HCT116 (cell line): ENCODE measurements at regions not wholly inside any gene's neighbourhood (a gene's known extent, or its start where the extent isn't known, plus 50 kb on each side); places are given as distances from the start of the nearest gene placed in this dataset.

Experiments used
- ATAC-seq: fragments of 200-7000 bp; cut with Tn5 transposase; 2 replicates; pipeline ENCODE4 v1.9.1; 2020; ENCODE audit warnings: mild to moderate bottlenecking, moderate library complexity
- BruUV-seq: library from RNA; stranded (reverse); fragments of 400-500 nt; replicated peaks from 2 replicates; lab custom pipeline; 2021; lab: Mats Ljungman, UMichigan
- CTCF ChIA-PET: fragments of 300-600 bp; sonication (Branson Sonifier 250); formaldehyde crosslinking; loops from one replicate; lab custom pipeline; 2021; ENCODE audit warnings: antibody characterized with exemption; lab: Charles Lee
- POLR2A ChIA-PET: fragments of 300-600, 350-600 bp; sonication (Branson Sonifier 250); formaldehyde crosslinking; loops from one replicate; lab custom pipeline; 2021; ENCODE audit warnings: antibody characterized with exemption; lab: Charles Lee
- RAD21 ChIA-PET, 2 experiments: fragments of 300-600 bp; sonication (Branson Sonifier 250); formaldehyde crosslinking; loops; one replicate each; lab custom pipeline; 2023; ENCODE audit warnings: low total read pairs in 2 of 2; ENCODE audit not compliant: uncharacterized antibody in 2 of 2, unreplicated experiment in 2 of 2, low non-redundant PET in 1 of 2; lab: Charles Lee
- DNase-seq: peaks from one replicate; pipeline ENCODE4 v3.0.0-alpha.2; 2010; ENCODE audit warnings: low read depth, low spot score
- H2AFZ ChIP-seq: fragments of 200-600 bp; shearing (Covaris generic), sonication (generic); 2 replicates; pipeline ENCODE4 v1.6.1; 2017; ENCODE audit warnings: low read depth, mixed run types, mixed read lengths, antibody characterized with exemption, low read length; ENCODE audit not compliant: poor library complexity, severe bottlenecking
- H3K27ac ChIP-seq: 2 replicates; pipeline ENCODE4 v1.5.1; 2012; ENCODE audit warnings: low read depth, low read length
- H3K27me3 ChIP-seq: fragments of 200-600 bp; sonication (generic); 2 replicates; pipeline ENCODE4 v1.6.1; 2016; ENCODE audit warnings: mixed run types, low read length, mixed read lengths; ENCODE audit not compliant: insufficient read depth
- H3K36me3 ChIP-seq, 2 experiments: fragments of 200-500 bp in 1 of 2; fragments of 200-600 bp in 1 of 2; sonication (Bioruptor generic) in 1 of 2; sonication (generic) in 1 of 2; 2 replicates each; pipeline versions ENCODE4 v1.5.1 to v1.6.1; 2014 to 2016; ENCODE audit warnings: low read length in 2 of 2, inconsistent platforms in 1 of 2, mixed read lengths in 1 of 2, mixed run types in 1 of 2; ENCODE audit not compliant: insufficient read depth in 2 of 2, control insufficient read depth in 1 of 2
- H3K4me1 ChIP-seq, 2 experiments: fragments of 200-600 bp in 1 of 2; sonication (generic) in 1 of 2; 2 replicates each; pipeline versions ENCODE4 v1.5.1 to v1.6.1; 2012 to 2017; ENCODE audit warnings: low read length in 2 of 2, inconsistent platforms in 1 of 2, mild to moderate bottlenecking in 1 of 2, mixed read lengths in 1 of 2, mixed run types in 1 of 2, moderate library complexity in 1 of 2; ENCODE audit not compliant: insufficient read depth in 2 of 2, control insufficient read depth in 1 of 2
- H3K4me2 ChIP-seq: fragments of 200-600 bp; sonication (generic); 2 replicates; pipeline ENCODE4 v1.6.1; 2017; ENCODE audit warnings: mixed run types, low read length, mixed read lengths
- H3K4me3 ChIP-seq, 2 experiments: fragments of 200-600 bp in 1 of 2; sonication (generic) in 1 of 2; replicated peaks in 1 of 2; 2 replicates each; pipeline ENCODE4 v1.5.1; 2011 to 2016; ENCODE audit warnings: low read length in 2 of 2, control low read depth in 1 of 2, low read depth in 1 of 2, mild to moderate bottlenecking in 1 of 2, mixed read lengths in 1 of 2, mixed run types in 1 of 2
- H3K79me2 ChIP-seq: fragments of 200-600 bp; sonication (generic); 2 replicates; pipeline ENCODE4 v1.6.1; 2017; ENCODE audit warnings: mild to moderate bottlenecking, mixed run types, low read length, moderate library complexity, mixed read lengths; ENCODE audit not compliant: insufficient read depth
- H3K9ac ChIP-seq: fragments of 200-600 bp; sonication (generic); 2 replicates; pipeline ENCODE4 v1.6.1; 2016; ENCODE audit warnings: low read length, mixed read lengths
- H3K9me2 ChIP-seq: fragments of 200-600 bp; sonication (generic), shearing (Covaris generic); 2 replicates; pipeline ENCODE4 v1.6.1; 2017; ENCODE audit warnings: mixed run types, mild to moderate bottlenecking, moderate library complexity; ENCODE audit not compliant: insufficient read depth
- H3K9me3 ChIP-seq, 2 experiments: fragments of 200-500 bp in 1 of 2; fragments of 200-600 bp in 1 of 2; sonication (Bioruptor generic) in 1 of 2; sonication (generic) in 1 of 2; 2 replicates each; pipeline ENCODE4 v1.6.1; 2014 to 2017; ENCODE audit warnings: low read length in 2 of 2, mixed read lengths in 2 of 2, inconsistent platforms in 1 of 2, low read depth in 1 of 2, mild to moderate bottlenecking in 1 of 2, mixed run types in 1 of 2, moderate library complexity in 1 of 2; ENCODE audit not compliant: control insufficient read depth in 1 of 2, insufficient read depth in 1 of 2
- H4K20me1 ChIP-seq: fragments of 200-600 bp; sonication (generic), shearing (Covaris generic); 2 replicates; pipeline ENCODE4 v1.6.1; 2017; ENCODE audit warnings: mixed run types, mild to moderate bottlenecking, moderate library complexity; ENCODE audit not compliant: insufficient read depth
- CEBPB ChIP-seq: IDR thresholded peaks from 2 replicates; pipeline ENCODE4 v1.6.1; 2012; ENCODE audit warnings: low read depth
- EGR1 ChIP-seq: IDR thresholded peaks from 2 replicates; pipeline ENCODE4 v1.6.1; 2012; ENCODE audit warnings: low read depth
- ELF1 ChIP-seq: IDR thresholded peaks from 2 replicates; pipeline ENCODE4 v1.6.1; 2012; ENCODE audit warnings: low read depth, borderline replicate concordance
- EZH2 ChIP-seq: fragments of 200-600 bp; sonication (generic); IDR thresholded peaks from 2 replicates; pipeline ENCODE4 v1.6.1; 2017; ENCODE audit warnings: antibody characterized with exemption, mixed run types
- EZH2phosphoT487 ChIP-seq: fragments of 200-600 bp; IDR thresholded peaks from 2 replicates; pipeline ENCODE4 v1.6.1; 2018; ENCODE audit warnings: antibody characterized with exemption, borderline replicate concordance
- FOSL1 ChIP-seq: IDR thresholded peaks from 2 replicates; pipeline ENCODE4 v1.6.1; 2012; ENCODE audit warnings: low read depth
- JUND ChIP-seq: IDR thresholded peaks from 2 replicates; pipeline ENCODE4 v1.6.1; 2012
- POLR2AphosphoS5 ChIP-seq: IDR thresholded peaks from 2 replicates; pipeline ENCODE4 v1.6.1; 2011; ENCODE audit warnings: mild to moderate bottlenecking, low read depth, low read length, moderate library complexity
- RAD21 ChIP-seq: IDR thresholded peaks from 2 replicates; pipeline ENCODE4 v1.6.1; 2012; ENCODE audit warnings: low read depth, mild to moderate bottlenecking
- REST ChIP-seq: IDR thresholded peaks from 2 replicates; pipeline ENCODE4 v1.6.1; 2012; ENCODE audit warnings: low read depth
- SIN3A ChIP-seq: IDR thresholded peaks from 2 replicates; pipeline ENCODE4 v1.6.1; 2012; ENCODE audit warnings: low read depth
- SP1 ChIP-seq: IDR thresholded peaks from 2 replicates; pipeline ENCODE4 v1.6.1; 2012; ENCODE audit warnings: low read depth
- SRF ChIP-seq: IDR thresholded peaks from 2 replicates; pipeline ENCODE4 v1.6.1; 2012; ENCODE audit warnings: low read depth
- TCF7L2 ChIP-seq: IDR thresholded peaks from 2 replicates; pipeline ENCODE4 v1.7.0; 2011; ENCODE audit warnings: borderline replicate concordance, inconsistent platforms; ENCODE audit not compliant: insufficient read depth, insufficient read length; ENCODE audit errors: extremely low read depth
- YY1 ChIP-seq: IDR thresholded peaks from 2 replicates; pipeline ENCODE4 v1.6.1; 2011; ENCODE audit warnings: low read length, low read depth, moderate library complexity, mild to moderate bottlenecking; ENCODE audit not compliant: insufficient replicate concordance; ENCODE audit errors: extremely low read depth
- ZFX ChIP-seq: fragments of 450-650 bp; IDR thresholded peaks from 2 replicates; pipeline ENCODE4 v1.6.1; 2017
- ZNF274 ChIP-seq: fragments of 200-500 bp; sonication (Bioruptor generic); IDR thresholded peaks from 2 replicates; pipeline ENCODE4 v1.6.1; 2014; ENCODE audit warnings: mild to moderate bottlenecking, low read depth, low read length, inconsistent platforms
- intact Hi-C: fragments of 100-400 bp; cut with micrococcal nuclease; formaldehyde crosslinking; loops from 2 replicates; pipeline ENCODE4 v1.10.0; 2022
- TF ChIP-seq, protein P1 (sequence below): IDR thresholded peaks from 2 replicates; pipeline ENCODE4 v1.6.1; 2012
- TF ChIP-seq, protein P2 (sequence below): IDR thresholded peaks from 2 replicates; pipeline ENCODE4 v1.6.1; 2011; ENCODE audit warnings: mild to moderate bottlenecking, low read length, moderate library complexity; ENCODE audit not compliant: insufficient replicate concordance; ENCODE audit errors: extremely low read depth
- TF ChIP-seq, protein P3 (sequence below): IDR thresholded peaks from 2 replicates; pipeline ENCODE4 v1.6.1; 2012

DNA sequence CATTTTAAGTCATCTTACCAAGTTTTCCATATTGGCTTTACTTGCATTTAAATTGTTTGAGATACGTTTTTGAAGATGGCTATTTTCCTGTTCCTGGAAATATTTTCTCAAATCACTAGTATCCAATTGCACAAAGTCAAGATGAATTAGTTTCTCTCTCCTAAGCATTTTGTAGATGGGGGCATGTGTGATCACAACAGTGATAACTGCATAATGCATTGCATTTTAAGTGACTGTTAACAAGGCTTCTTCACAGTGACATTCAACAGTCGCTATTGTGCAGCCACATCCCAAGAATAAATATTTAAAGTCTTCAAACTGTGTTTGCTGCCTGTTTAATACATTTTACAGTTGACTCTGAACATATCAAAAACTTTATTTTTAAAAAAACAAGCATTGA is 694.2 kb upstream of the CDH7 start:
- Histone ChIP-seq H3K36me3 (no peaks in the 10 kb centered on the region), H3K4me3 (no peak overlapping the region), H4K20me1 (no peaks in the 10 kb centered on the region), H2AFZ (no peak overlapping the region), H3K9me2 (no peaks in the 10 kb centered on the region), H3K27ac (no peak overlapping the region), H3K79me2 (no peaks in the 10 kb centered on the region), H3K27me3 (no peaks in the 10 kb centered on the region), H3K4me1 (no peaks in the 10 kb centered on the region), H3K4me2 (no peak overlapping the region), H3K9me3 (peaks cover 6 to 12% of the 10 kb centered on the region in 2 experiments; a peak in 2 of 4 replicates), H3K9ac (no peak overlapping the region)
- DNase-seq, result no peak
- POLR2A ChIA-PET, result no interaction called here
- RAD21 ChIA-PET, result no interaction called here
- CTCF ChIA-PET, result no interaction called here
- intact Hi-C loops, result no loop called here
- no TSS peak for BruUV-seq
- TF ChIP-seq TCF7L2 (no peak), ZFX (no peak), ELF1 (no peak), REST (no peak), RAD21 (no peak), EGR1 (no peak), YY1 (no peak), POLR2AphosphoS5 (no peak), SRF (no peak), SIN3A (no peak), FOSL1 (no peak), CEBPB (no peak), SP1 (no peak), JUND (no peak), EZH2phosphoT487 (no peak), EZH2 (no peak), ZNF274 (no peak)
- TF ChIP-seq, protein P1, sequence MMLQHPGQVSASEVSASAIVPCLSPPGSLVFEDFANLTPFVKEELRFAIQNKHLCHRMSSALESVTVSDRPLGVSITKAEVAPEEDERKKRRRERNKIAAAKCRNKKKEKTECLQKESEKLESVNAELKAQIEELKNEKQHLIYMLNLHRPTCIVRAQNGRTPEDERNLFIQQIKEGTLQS, result no peak
- TF ChIP-seq, protein P2, sequence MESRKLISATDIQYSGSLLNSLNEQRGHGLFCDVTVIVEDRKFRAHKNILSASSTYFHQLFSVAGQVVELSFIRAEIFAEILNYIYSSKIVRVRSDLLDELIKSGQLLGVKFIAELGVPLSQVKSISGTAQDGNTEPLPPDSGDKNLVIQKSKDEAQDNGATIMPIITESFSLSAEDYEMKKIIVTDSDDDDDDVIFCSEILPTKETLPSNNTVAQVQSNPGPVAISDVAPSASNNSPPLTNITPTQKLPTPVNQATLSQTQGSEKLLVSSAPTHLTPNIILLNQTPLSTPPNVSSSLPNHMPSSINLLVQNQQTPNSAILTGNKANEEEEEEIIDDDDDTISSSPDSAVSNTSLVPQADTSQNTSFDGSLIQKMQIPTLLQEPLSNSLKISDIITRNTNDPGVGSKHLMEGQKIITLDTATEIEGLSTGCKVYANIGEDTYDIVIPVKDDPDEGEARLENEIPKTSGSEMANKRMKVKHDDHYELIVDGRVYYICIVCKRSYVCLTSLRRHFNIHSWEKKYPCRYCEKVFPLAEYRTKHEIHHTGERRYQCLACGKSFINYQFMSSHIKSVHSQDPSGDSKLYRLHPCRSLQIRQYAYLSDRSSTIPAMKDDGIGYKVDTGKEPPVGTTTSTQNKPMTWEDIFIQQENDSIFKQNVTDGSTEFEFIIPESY, result no peak
- TF ChIP-seq, protein P3, sequence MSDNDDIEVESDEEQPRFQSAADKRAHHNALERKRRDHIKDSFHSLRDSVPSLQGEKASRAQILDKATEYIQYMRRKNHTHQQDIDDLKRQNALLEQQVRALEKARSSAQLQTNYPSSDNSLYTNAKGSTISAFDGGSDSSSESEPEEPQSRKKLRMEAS, result no peak
- ATAC-seq, result no peak
